ENCODE measurements at regions not wholly inside any gene's neighbourhood (a gene's known extent, or its start where the extent isn't known, plus 50 kb on each side); places are given as distances from the start of the nearest gene placed in this dataset.
"Not testable (repeated sequence)": the region's sequence is repeated elsewhere in the genome, so short reads cannot be mapped to it uniquely, and the experiment has no call there.

GRCh38 chr1:48064693-48065092, 67.5 kb upstream of the TRABD2B start:
- H3K27ac ChIP-seq (ENCODE audit: extremely low read depth, low read depth, low read length); H3K9me3 ChIP-seq (ENCODE audit: control insufficient read depth, insufficient read depth, low read depth, low read length); POLR2A ChIA-PET; H3K4me3 ChIP-seq (ENCODE audit: low read depth, low read length); H3K36me3 ChIP-seq (ENCODE audit: control insufficient read depth in 2 of 2, insufficient read depth in 1 of 2, low read length in 2 of 2); H3K4me1 ChIP-seq (ENCODE audit: control insufficient read depth, insufficient read depth, low read length): not testable (repeated sequence)
- CTCF ChIA-PET, result interaction anchor here (0.6 to 8.1 kb wide), 3 partner anchors 13 to 67 kb away, joined by 3 to 151 read pairs (median 73); partner anchors contain the start of gene TRABD2B
- TF ChIP-seq ZNF366 (tag by site-specific recombination; conservative IDR thresholded peaks at IDR 0.05) (peak; percentile 98), ZBTB17 (tag by site-specific recombination; IDR thresholded peaks at IDR 0.05) (peak; percentile 93)

- ChIA-PET POLR2A (interaction anchor here (1.3 kb wide), 1 partner anchor 16 kb away, joined by 3 read pairs; no protein-coding TSS in a partner anchor), CTCF (interaction anchor here (0.6 to 8.1 kb wide), 24 partner anchors 11 to 1975 kb away, joined by 3 to 151 read pairs (median 6); partner anchors contain the start of gene TRABD2B)
- no peaks in the 10 kb centered on the region for H3K36me3 ChIP-seq (ENCODE audit: control insufficient read depth in 2 of 2, insufficient read depth in 1 of 2, low read length in 2 of 2)
Observed at GRCh38 chr1:48062353-48062752, 65.2 kb upstream of the TRABD2B start.

More at GRCh38 chr1:48062353-48062752, 65.2 kb upstream of the TRABD2B start:
- H3K4me1 ChIP-seq (ENCODE audit: control insufficient read depth, insufficient read depth, low read length), result no peaks in the 10 kb centered on the region
- TF ChIP-seq ZNF558 (tag by site-specific recombination; IDR thresholded peaks at IDR 0.05), result no peak
- TF ChIP-seq REST (tag by site-specific recombination; IDR thresholded peaks at IDR 0.05), result no peak
- no peak for TF ChIP-seq ZNF571 (tag by site-specific recombination; IDR thresholded peaks at IDR 0.05)
- no peak for TF ChIP-seq ZNF114 (tag by site-specific recombination; IDR thresholded peaks at IDR 0.05)
- no peak for TF ChIP-seq ZNF544 (tag by site-specific recombination; IDR thresholded peaks at IDR 0.05)
- no peak for TF ChIP-seq ZNF837 (tag by site-specific recombination; IDR thresholded peaks at IDR 0.05)
- no peak for TF ChIP-seq ZNF777 (tag by site-specific recombination; IDR thresholded peaks at IDR 0.05; ENCODE audit: borderline replicate concordance)
- no peak for TF ChIP-seq MEIS1 (CRISPR knock-in tag; IDR thresholded peaks at IDR 0.05; ENCODE audit: borderline replicate concordance)
- no peak for TF ChIP-seq ZNF560 (tag by site-specific recombination; IDR thresholded peaks at IDR 0.05; ENCODE audit: borderline replicate concordance)
- TF ChIP-seq, protein P1, sequence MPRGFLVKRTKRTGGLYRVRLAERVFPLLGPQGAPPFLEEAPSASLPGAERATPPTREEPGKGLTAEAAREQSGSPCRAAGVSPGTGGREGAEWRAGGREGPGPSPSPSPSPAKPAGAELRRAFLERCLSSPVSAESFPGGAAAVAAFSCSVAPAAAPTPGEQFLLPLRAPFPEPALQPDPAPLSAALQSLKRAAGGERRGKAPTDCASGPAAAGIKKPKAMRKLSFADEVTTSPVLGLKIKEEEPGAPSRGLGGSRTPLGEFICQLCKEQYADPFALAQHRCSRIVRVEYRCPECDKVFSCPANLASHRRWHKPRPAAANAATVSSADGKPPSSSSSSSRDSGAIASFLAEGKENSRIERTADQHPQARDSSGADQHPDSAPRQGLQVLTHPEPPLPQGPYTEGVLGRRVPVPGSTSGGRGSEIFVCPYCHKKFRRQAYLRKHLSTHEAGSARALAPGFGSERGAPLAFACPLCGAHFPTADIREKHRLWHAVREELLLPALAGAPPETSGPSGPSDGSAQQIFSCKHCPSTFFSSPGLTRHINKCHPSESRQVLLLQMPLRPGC (tag by site-specific recombination; IDR thresholded peaks at IDR 0.05), result no peak
- no peak for TF ChIP-seq SALL2 (tag by site-specific recombination; IDR thresholded peaks at IDR 0.05; ENCODE audit: borderline replicate concordance)
- TF ChIP-seq, protein P2, sequence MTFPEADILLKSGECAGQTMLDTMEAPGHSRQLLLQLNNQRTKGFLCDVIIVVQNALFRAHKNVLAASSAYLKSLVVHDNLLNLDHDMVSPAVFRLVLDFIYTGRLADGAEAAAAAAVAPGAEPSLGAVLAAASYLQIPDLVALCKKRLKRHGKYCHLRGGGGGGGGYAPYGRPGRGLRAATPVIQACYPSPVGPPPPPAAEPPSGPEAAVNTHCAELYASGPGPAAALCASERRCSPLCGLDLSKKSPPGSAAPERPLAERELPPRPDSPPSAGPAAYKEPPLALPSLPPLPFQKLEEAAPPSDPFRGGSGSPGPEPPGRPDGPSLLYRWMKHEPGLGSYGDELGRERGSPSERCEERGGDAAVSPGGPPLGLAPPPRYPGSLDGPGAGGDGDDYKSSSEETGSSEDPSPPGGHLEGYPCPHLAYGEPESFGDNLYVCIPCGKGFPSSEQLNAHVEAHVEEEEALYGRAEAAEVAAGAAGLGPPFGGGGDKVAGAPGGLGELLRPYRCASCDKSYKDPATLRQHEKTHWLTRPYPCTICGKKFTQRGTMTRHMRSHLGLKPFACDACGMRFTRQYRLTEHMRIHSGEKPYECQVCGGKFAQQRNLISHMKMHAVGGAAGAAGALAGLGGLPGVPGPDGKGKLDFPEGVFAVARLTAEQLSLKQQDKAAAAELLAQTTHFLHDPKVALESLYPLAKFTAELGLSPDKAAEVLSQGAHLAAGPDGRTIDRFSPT (tag by site-specific recombination; IDR thresholded peaks at IDR 0.05), result no peak
- no peak overlapping the region for H3K4me3 ChIP-seq (ENCODE audit: low read depth, low read length)
- no peak overlapping the region for H3K27ac ChIP-seq (ENCODE audit: extremely low read depth, low read depth, low read length)
- no peaks in the 10 kb centered on the region for H3K9me3 ChIP-seq (ENCODE audit: control insufficient read depth, insufficient read depth, low read depth, low read length)

All from HEK293 (cell line).